KBM-7 (cell line): ENCODE measurements at regions not wholly inside any gene's neighbourhood (a gene's known extent, or its start where the extent isn't known, plus 50 kb on each side); places are given as distances from the start of the nearest gene placed in this dataset.

ENCODE experiments used
- DNase-seq: peaks from one replicate; pipeline ENCODE4 v3.0.0-alpha.2; 2015
- in situ Hi-C: fragments of 300-500 bp; cut with MboI; formaldehyde crosslinking; loops from 2 replicates; pipeline ENCODE4 v1.14.3; 2020; ENCODE audit warnings: low sequenced_read_pairs, low pct_unique_long_range_greater_than_20kb, mixed read lengths

GRCh38 chr11:28659716-28660348 is 551.6 kb downstream of the METTL15 start:
- in situ Hi-C loops: no loop called here
- DNase-seq: no peak

- DNase-seq: no peak
- in situ Hi-C loops: no loop called here
Observed at GRCh38 chr11:28657378-28658030, 549.3 kb downstream of the METTL15 start.

GRCh38 chr11:28654191-28654590 is 546.0 kb downstream of the METTL15 start:
- no peak for DNase-seq
- in situ Hi-C loops: no loop called here

DNA sequence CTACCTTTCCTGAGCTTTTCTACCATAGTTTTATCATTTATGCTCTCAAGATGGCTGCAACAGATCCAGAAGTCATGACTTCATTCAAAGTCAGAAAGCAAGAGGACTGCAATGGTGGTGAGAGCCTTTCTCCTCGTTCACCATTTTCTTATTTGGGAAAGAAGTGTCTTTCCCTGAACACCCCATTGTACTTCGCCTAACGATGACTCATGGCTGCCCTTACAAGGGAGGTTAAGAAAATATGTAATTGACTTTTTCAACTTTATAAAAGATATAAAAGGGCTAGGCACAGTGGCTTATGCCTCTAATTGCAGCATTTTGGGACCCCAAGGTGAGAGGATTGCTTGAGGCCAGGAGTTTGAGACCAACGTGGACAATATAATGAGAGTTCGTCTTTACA is 541.7 kb downstream of the METTL15 start:
- in situ Hi-C loops: no loop called here
- no peak for DNase-seq

- in situ Hi-C loops: no loop called here
Observed at GRCh38 chr11:28636566-28636965, 528.4 kb downstream of the METTL15 start.

GRCh38 chr11:28636033-28636432 is 527.8 kb downstream of the METTL15 start:
- in situ Hi-C loops: no loop called here
- DNase-seq: no peak

More at GRCh38 chr11:28636566-28636965, 528.4 kb downstream of the METTL15 start:
- no peak for DNase-seq

GRCh38 chr11:28632338-28632737 is 524.1 kb downstream of the METTL15 start:
- no peak for DNase-seq
- in situ Hi-C loops: no loop called here

DNA sequence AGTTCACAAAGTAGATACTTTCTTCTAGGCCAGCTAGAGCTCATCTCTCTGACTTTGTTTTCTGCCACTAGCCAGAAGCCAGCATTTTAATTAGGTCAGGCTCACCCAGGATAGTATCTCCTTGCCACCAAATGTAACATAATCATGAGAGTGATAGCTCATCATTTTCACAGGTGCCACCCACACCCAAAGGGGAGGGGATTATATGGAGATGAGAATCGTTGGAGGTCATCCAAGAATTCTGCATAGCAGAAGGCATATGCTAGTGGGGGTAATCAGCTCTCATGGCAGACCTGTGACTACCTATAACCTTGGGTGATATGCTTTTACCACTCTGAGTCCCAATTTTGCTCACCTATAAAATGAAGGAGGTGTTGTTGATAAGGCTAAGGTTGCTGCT is 523.0 kb downstream of the METTL15 start:
- no peak for DNase-seq
- in situ Hi-C loops: no loop called here

GRCh38 chr11:28629235-28629634 is 521.0 kb downstream of the METTL15 start:
- in situ Hi-C loops: no loop called here
- no peak for DNase-seq

GRCh38 chr11:28628412-28628811 is 520.2 kb downstream of the METTL15 start:
- in situ Hi-C loops: no loop called here
- no peak for DNase-seq

DNA sequence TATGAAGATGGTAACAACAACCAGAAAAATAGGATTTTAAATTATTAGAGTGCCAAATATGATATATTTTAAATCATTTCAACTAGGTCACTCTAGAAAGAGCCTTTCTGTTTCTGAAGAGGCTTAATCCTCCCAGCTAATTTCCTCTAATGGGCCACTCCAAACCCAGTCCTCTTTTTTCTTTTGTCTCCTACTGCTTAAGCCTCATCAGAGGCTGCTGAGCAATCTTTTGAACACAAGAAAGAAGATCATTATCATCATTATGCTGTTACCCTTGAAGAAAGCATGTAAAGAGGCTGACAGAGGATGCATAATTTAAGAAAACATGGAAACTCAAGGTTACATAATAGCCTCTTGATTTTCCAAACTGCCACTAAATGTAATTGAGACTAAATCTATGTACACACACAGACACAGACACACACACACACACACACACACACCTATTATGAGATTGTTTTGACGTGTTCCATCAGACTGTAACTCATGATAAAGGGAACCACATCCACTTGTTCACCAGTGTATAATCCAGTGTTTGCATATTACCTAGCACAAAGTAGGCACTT is 519.6 kb downstream of the METTL15 start:
- in situ Hi-C loops: no loop called here
- DNase-seq: no peak

DNA sequence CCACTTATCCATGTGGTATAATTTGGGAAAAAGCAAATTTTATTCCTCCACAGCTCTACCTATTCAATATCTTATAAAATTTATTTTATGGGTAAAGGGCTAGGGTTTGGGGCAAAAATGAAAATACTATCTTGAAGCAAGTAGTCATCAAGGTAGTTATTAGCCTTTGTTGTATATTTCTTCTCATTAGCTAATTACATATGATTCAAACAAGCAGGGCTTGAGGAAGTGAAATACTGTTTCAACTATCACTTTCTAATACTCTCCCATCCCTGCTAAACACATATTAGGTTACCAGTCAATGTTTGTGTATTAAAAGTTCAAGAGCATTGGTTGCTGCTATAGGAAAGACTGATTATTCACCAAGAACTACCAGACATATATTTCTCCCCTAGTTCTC is 517.3 kb downstream of the METTL15 start:
- no peak for DNase-seq
- in situ Hi-C loops: no loop called here

DNA sequence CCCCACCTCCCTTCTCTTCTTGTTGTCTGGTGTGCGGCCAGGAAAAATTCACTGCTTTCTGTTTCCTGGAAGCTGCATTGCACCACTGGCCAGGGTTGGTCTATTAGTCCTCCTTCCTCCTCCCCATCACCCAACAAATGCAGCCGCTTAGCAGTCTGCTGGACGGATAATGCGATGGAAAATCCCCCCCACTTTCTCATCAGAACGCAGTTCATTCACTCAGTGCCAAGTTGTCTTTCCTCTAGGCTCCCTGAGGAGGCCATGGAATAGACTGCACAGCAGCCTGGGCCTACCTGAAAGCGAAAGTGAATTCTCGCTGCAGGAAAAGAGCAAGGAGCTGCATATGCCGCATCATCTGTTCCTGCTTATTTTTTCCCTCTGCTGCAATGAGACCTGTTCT is 513.6 kb downstream of the METTL15 start:
- in situ Hi-C loops: no loop called here
- DNase-seq: no peak

DNA sequence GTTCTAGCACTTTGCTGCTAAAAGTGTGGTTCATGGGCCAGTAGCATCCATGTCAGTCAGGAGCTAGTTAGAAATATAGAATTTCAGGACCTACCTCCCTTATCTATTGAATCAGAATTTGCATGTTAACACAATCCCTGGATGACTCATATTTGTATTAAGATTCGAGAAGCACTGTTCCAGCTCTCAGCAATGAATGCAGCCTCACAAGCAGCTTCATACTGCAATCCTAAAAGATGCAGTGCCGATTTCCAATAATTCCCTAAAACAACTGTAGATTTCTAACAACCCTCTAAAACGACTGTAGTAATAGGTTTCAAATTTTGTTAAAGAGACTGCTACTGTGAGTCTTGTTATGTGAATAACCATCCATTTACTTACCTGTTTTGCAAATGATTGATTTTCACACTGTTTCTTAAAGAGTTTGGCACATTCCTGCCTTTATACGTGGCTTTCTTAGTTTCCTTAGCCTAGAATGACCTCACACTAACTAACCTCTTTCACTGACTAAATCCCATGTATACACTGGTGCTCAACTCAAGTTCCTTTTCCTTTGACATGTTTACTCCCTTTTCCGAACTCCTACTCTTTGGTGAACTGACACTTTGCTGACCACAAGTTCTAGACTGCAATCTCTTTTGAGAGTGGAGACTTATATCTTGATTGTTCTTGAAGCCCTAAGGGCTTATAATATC is 511.8 kb downstream of the METTL15 start:
- no peak for DNase-seq
- in situ Hi-C loops: no loop called here

DNA sequence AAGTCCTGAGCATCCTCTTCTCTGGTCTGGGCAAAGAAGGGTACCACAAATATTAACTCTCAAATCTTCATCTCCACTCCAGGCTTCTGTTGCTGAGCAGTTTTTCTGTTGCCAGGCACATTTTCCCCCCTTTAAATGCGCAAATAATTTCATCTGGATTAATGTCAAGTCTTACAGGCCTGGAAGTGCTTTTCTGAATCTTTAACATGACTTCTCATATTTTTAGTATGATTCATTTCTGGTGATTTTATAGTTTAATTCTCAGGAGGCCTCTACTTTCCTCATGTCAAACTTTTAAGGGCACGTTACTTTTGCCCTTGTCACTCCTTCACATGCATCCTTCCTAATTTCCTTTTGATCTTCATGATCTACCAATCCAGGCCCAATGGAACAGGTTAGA is 510.2 kb downstream of the METTL15 start:
- in situ Hi-C loops: no loop called here
- no peak for DNase-seq

DNA sequence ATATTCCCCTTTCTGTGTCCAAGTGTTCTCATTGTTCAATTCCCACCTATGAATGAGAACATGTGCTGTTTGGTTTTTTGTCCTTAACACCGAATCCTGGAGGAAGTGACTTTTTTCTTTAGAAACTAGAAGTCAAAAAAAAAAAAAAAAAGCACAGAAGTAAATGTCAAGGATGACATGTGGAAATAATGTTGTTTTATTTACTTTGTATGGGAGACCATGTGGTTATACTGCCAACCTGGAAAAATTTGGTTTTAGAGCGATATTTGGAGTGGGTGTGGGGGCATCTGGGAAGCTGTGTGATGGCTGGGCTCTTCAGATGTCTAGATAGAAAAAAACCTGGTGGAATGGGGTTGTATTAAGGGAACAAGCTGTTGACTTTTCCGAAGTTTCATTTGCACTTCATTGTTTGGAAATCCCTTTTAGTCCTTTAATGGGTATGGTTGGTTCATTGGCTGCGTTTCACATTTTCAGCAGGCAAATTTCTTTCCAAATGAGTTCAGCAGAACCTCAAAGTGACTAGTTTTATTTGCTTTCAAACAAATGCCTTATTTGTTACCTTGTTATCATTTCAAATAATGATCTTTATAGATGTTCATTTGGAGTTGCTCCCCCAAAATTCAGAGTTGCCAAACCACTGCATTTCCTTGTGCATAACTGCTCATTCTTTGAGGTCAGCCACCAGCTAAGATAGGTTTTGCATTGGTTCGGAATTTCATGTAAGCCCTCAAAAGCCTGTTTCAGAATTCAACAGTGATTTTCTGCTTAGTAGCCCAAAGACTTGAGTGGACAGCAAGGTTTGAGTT is 508.2 kb downstream of the METTL15 start:
- DNase-seq: no peak

DNA sequence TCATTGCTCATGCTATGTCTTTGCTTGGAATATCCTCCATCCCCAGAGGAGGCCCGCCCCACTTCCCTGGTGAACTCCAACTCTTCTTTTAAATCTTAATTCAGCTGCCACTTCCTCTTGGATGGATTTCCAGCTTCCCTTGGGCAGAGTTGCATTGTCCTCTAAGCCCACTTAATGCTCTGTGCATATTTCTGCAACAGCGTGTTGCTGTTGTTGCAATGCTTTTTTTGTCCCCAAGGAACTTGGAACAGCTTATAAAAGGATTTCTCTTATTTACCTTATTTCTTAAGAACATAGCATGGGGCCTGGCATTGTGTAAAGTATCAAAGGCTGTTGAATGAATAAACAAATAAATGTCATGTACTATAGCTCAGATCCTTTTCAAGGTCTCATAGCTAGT is 507.4 kb downstream of the METTL15 start:
- no peak for DNase-seq
- in situ Hi-C loops: no loop called here

More for the DNA sequence above, 508.2 kb downstream of the METTL15 start:
- in situ Hi-C loops: no loop called here

- DNase-seq: no peak
- in situ Hi-C loops: no loop called here
Observed at GRCh38 chr11:28606930-28607329, 498.7 kb downstream of the METTL15 start.

GRCh38 chr11:28599656-28600055 is 491.5 kb downstream of the METTL15 start:
- in situ Hi-C loops: no loop called here
- DNase-seq: no peak
